ENCODE measurements at regions not wholly inside any gene's neighbourhood (a gene's known extent, or its start where the extent isn't known, plus 50 kb on each side); places are given as distances from the start of the nearest gene placed in this dataset.

DNA sequence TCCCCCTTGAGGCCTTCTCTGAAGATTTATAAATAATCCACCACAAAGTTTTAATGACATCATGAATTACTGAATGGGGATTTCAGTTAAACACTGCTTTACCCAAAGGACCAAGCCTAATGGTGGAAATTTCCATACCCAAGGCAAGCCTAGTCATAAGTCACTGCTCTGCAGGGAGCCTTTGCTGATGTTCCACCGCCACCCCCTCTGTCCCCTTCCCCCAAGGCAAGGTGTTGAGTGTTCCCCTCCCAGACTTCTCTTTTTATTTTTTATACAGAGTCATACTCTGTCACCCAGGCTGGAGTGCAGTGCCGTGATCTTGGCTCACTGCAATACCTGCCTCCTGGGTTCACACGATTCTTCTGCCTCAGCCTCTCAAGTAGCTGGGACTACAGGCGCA, 76.4 kb upstream of the FUNDC1 start:
- no peak for DNase-seq
- Histone ChIP-seq H3K27ac (no peak overlapping the region), H3K9me3 (replicated peaks) (no peaks in the 10 kb centered on the region)

DNA sequence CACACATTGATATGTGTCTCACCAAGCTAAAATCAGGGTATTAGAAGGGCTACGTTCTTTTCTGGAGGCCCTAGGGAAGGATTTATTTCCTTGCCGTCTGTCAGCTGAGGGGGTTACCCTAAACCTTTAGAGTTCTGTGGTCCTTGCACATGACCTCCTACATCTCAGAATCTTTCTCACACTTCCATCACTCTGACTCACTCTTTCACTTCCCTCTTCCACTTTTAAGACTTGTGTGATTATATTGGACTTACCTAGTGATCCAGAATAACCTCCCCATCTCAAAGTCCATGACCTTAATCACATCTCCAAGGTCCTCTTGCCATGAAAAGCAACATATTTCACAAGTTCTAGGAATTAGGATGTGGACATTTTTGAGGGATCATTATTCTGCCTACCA, 53.6 kb upstream of the FUNDC1 start:
- Histone ChIP-seq H3K27me3 (no peaks in the 10 kb centered on the region), H3K4me3 (no peak overlapping the region), H3K27ac (no peak overlapping the region), H3K4me1 (no peaks in the 10 kb centered on the region), H3K36me3 (no peaks in the 10 kb centered on the region), H3K9me3 (replicated peaks) (no peaks in the 10 kb centered on the region)
- DNase-seq: no peak

More for the DNA sequence above, 76.4 kb upstream of the FUNDC1 start:
- H3K4me3 ChIP-seq: no peak overlapping the region
- no peaks in the 10 kb centered on the region for H3K27me3 ChIP-seq
- H3K36me3 ChIP-seq: no peaks in the 10 kb centered on the region
- H3K4me1 ChIP-seq: no peaks in the 10 kb centered on the region

Data from SJCRH30 (cell line).